ENCODE measurements at regions not wholly inside any gene's neighbourhood (a gene's known extent, or its start where the extent isn't known, plus 50 kb on each side); places are given as distances from the start of the nearest gene placed in this dataset.

DNA sequence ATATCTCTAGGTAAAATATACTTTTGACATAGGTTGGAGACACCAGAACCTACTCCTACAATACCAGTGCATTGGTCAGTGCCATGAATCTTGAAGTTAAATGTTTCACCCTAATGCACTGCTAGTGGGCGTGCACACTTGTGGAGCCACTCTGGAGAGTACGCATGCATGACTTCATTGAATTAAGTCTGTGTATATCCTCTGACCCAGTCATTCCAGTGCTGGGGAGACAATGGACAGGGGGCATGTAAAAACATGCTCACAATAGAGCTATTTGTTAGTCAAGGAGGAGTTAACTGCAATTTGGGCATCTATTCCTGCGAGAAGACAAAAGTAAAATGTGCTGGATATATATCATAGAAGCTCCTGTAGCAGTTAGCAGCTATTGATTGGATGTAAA is 335.4 kb upstream of the NCAM1 start:
- ChIA-PET CTCF (no interaction called here), POLR2A (no interaction called here)
- H3K4me3 ChIP-seq (ENCODE audit: low read depth, low read length): no peak overlapping the region
- TF ChIP-seq CTCF (IDR thresholded peaks at IDR 0.05; ENCODE audit: insufficient read depth, low read length, missing control alignments): no peak
- DNase-seq (ENCODE audit: low read depth, low spot score): no peak

DNA sequence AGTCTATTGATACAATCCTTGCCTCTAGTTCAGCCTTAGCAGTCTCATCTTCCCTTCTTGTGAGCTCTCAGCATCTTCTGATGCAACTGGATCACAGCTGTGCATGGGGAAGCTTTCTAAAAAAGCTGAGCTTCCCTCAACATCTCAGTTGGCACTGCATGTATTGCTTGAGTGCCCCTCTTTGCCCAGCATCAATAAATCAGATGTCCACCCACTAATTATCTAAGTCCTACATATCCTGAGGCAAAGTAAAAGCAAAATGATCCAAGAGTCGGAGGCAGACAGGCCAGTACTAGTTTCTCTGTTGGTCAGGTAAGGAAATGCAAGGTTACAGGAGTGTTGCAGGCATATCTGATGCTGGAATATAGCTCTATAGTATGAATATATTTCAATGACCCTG is 334.5 kb upstream of the NCAM1 start:
- DNase-seq (ENCODE audit: low read depth, low spot score): no peak
- TF ChIP-seq CTCF (IDR thresholded peaks at IDR 0.05; ENCODE audit: insufficient read depth, low read length, missing control alignments): no peak
- POLR2A ChIA-PET: no interaction called here
- CTCF ChIA-PET: no interaction called here
- no peak overlapping the region for H3K4me3 ChIP-seq (ENCODE audit: low read depth, low read length)

GRCh38 chr11:112627588-112628045 is 333.6 kb upstream of the NCAM1 start:
- POLR2A ChIA-PET: no interaction called here
- CTCF ChIA-PET: no interaction called here
- DNase-seq (ENCODE audit: low read depth, low spot score): no peak
- H3K4me3 ChIP-seq (ENCODE audit: low read depth, low read length): no peak overlapping the region
- TF ChIP-seq CTCF (IDR thresholded peaks at IDR 0.05; ENCODE audit: insufficient read depth, low read length, missing control alignments): no peak

GRCh38 chr11:112628676-112629075 is 332.5 kb upstream of the NCAM1 start:
- DNase-seq (ENCODE audit: low read depth, low spot score): no peak
- CTCF ChIA-PET: no interaction called here
- no peak for TF ChIP-seq CTCF (IDR thresholded peaks at IDR 0.05; ENCODE audit: insufficient read depth, low read length, missing control alignments)
- H3K4me3 ChIP-seq (ENCODE audit: low read depth, low read length): no peak overlapping the region
- POLR2A ChIA-PET: no interaction called here

GRCh38 chr11:112630496-112630895 is 330.7 kb upstream of the NCAM1 start:
- H3K4me3 ChIP-seq (ENCODE audit: low read depth, low read length): no peak overlapping the region
- POLR2A ChIA-PET: no interaction called here
- DNase-seq (ENCODE audit: low read depth, low spot score): no peak
- CTCF ChIA-PET: no interaction called here
- no peak for TF ChIP-seq CTCF (IDR thresholded peaks at IDR 0.05; ENCODE audit: insufficient read depth, low read length, missing control alignments)

DNA sequence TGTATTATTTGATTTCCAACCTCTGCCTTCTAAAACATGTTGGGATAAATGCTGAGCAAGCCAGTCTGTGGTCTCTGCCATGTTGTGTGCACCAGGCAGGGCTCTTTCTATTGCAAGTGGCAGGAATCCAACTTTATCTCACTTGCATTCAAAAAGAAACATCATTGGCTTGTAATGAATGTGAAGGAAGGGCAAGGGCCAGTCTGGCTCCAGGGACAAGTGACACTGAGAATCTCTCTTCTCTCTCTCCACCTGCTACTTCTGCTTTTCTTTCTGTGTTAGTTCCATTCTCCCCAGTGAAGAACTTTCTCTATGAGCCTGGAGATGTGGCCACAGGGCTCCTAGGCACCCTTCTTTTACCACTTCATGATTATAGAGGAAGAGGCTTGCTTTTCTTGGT is 329.9 kb upstream of the NCAM1 start:
- CTCF ChIA-PET: no interaction called here
- DNase-seq (ENCODE audit: low read depth, low spot score): no peak

More for the DNA sequence above, 329.9 kb upstream of the NCAM1 start:
- POLR2A ChIA-PET: no interaction called here
- H3K4me3 ChIP-seq (ENCODE audit: low read depth, low read length): no peak overlapping the region
- TF ChIP-seq CTCF (IDR thresholded peaks at IDR 0.05; ENCODE audit: insufficient read depth, low read length, missing control alignments): no peak
